DOHH2 (cell line): ENCODE measurements at regions not wholly inside any gene's neighbourhood (a gene's known extent, or its start where the extent isn't known, plus 50 kb on each side); places are given as distances from the start of the nearest gene placed in this dataset.

Source experiments
- EZH2phosphoT487 ChIP-seq: fragments of 200-600 bp; sonication (generic); IDR thresholded peaks from 2 replicates; pipeline ENCODE4 v1.6.1; 2017; ENCODE audit warnings: borderline replicate concordance, mild to moderate bottlenecking, antibody characterized with exemption, low read length, moderate library complexity, mixed read lengths
- TF ChIP-seq, protein P1 (sequence below): fragments of 200-600 bp; sonication (generic); IDR thresholded peaks from one replicate; pipeline ENCODE4 v1.5.1; 2014; ENCODE audit warnings: antibody characterized with exemption, mild to moderate bottlenecking, low read depth, low read length; ENCODE audit not compliant: poor library complexity, severe bottlenecking

DNA sequence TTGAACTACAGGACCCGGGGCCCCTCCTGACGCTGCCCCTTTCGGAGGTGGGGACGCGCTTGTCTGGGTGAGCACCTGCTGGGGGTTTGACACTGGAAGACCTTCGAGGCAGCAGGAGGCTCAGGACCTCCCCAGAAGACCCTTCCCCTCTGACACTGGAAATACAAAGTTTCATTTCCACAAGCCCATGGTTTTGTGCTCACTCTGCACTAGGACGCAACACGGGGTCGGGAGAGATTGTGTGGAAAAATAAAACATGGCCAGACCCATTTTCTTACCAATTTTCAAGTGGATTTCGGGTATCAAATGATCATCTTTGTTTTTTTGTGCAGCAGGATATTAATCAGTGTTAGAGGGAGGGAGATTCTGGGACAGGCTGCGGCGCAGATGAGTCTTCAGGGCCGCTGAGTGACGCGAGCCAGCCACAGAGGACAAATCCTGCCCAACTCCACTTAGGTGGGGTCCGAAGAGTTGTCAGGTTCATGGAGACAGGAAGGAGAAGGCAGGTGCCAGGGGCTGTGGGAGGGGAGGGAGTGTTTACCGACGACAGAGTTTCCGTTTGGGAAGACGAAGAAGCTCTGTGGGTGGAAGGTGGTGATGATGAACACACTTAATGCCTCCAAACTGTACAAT is 160.0 kb upstream of the AFDN start:
- TF ChIP-seq, protein P1, sequence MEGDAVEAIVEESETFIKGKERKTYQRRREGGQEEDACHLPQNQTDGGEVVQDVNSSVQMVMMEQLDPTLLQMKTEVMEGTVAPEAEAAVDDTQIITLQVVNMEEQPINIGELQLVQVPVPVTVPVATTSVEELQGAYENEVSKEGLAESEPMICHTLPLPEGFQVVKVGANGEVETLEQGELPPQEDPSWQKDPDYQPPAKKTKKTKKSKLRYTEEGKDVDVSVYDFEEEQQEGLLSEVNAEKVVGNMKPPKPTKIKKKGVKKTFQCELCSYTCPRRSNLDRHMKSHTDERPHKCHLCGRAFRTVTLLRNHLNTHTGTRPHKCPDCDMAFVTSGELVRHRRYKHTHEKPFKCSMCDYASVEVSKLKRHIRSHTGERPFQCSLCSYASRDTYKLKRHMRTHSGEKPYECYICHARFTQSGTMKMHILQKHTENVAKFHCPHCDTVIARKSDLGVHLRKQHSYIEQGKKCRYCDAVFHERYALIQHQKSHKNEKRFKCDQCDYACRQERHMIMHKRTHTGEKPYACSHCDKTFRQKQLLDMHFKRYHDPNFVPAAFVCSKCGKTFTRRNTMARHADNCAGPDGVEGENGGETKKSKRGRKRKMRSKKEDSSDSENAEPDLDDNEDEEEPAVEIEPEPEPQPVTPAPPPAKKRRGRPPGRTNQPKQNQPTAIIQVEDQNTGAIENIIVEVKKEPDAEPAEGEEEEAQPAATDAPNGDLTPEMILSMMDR, result no peak
- no peak for TF ChIP-seq EZH2phosphoT487
